HG03135 (cell line): ENCODE measurements at regions not wholly inside any gene's neighbourhood (a gene's known extent, or its start where the extent isn't known, plus 50 kb on each side); places are given as distances from the start of the nearest gene placed in this dataset.
A peak's percentile ranks its signal among the peaks of the same experiment; 100 is the strongest.
"Not testable (repeated sequence)": the region's sequence is repeated elsewhere in the genome, so short reads cannot be mapped to it uniquely, and the experiment has no call there.

Experiments
- ATAC-seq: cut with Tn5 transposase; IDR thresholded peaks from one replicate; pipeline ENCODE4 v1.9.1; 2021; ENCODE audit warnings: mild to moderate bottlenecking, moderate library complexity; ENCODE audit not compliant: unreplicated experiment

GRCh38 chr15:22258009-22258397 is 177.7 kb downstream of the OR4M2 start:
- ATAC-seq = no peak

GRCh38 chr15:22258398-22259150 is 178.2 kb downstream of the OR4M2 start:
- no peak for ATAC-seq

DNA sequence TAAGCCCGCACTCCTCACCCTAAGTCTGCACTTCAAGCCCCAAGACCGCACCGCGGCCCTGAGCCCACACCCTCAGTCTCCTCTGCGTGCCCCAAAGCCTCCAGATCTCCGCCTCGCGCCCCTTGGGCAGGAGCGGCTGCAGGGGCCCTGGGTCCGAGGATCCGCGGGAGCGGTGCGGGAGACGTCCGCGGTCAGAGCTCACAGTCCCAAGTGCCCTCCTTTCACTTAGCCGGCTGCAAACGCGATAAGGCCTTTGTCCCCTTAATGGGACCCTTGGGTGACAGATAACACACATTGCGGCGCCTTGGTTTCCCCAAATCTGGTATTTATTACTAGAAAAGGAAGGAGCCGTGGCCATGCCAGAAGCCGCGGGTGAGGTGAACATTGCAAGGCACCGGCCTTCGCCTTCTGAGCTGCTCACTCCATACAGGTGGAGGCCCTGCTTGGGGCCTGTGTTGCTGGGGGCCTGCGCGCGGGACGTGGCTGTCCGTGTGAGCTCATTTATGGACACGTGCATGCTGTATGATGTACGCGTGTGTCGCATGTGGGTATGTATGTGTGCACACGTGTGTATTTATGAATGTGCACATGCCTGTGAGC is 178.9 kb downstream of the OR4M2 start:
- not testable (repeated sequence) for ATAC-seq

DNA sequence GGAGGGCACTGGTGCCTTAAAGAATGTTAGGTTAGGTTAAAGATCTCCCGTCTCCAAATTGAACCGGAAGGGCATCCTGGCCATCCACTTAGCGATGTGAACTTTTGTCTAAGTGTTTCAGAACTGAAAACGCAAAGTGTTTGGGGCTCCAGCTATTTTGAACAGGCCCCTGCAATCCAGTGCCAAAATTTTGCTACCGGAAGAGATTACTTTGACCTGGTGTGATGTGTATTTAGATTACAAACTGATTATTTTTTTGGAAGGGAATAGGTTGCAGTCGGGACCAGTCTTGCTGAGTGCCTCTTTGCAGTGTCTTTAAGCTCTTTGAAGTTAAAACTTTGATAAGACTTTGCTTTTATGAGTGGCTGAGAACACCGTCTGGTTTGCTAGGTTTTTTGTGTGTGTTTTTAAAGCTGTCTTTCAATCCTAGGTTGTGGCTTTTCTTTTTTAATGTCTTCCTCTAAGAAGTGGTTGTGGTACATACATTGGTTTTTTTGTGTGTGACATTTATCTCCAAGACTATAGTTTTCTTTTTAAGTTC is 179.6 kb downstream of the OR4M2 start:
- ATAC-seq = no peak

DNA sequence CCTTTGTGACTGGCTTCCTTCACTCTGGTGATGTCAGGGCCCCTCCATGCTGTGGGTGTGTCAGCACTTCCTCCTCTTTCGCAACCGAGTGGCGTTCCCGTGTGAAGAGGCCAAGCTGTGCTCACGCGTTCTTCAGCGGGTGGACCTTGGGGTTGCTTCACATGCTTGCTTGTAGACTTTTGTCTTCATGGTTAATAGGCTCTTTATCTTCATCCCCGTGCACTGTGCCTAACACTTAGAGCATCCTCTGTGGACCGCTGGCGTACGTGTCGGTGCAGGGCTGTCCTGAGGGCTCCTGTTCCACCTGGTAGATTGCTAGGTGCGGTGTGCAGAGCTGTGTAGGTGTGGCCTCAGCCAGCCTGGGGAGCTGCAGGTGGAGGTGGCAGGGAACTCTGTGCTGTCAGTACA is 182.3 kb downstream of the OR4M2 start:
- ATAC-seq = no peak

GRCh38 chr15:22263738-22264137 is 183.4 kb downstream of the OR4M2 start:
- no peak for ATAC-seq

DNA sequence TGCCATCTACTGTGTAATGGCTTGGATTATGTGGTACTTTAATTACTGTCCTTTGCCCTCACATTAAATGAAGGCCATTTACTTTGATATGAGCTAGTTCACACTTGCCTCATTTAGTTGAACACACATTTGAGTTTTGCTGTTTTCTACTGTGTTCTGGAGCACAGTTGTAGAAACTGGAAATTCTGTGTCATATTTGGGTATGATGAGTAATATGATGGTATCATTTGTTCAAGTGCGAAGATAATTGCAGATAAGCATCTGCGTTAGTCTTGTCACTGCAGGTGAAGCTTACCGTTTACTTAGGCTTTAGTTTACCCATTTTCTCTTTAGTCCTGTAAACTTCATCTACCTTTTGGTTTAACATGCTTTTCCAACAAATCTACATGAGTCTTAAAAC is 183.9 kb downstream of the OR4M2 start:
- not testable (repeated sequence) for ATAC-seq

GRCh38 chr15:22265056-22265945 is 185.0 kb downstream of the OR4M2 start:
- ATAC-seq = no peak

DNA sequence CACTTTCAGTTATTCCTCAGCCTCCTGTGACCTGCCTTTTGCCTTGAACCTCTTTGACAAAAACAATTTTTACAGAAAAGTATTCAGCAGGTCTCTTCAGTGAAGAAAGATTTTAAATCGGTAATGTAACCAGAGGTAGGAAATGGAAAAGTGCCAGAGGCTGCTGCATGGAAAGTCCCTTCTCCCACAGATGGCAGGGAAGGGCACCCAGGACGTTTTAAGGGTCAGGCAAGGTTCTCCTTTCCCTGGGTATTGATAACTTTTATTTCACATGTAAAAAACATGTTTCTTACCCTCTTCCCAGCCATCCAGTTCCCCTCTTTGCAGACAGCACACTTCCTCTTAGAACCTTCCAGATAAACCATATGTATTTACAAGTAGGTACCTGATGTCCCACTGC is 185.6 kb downstream of the OR4M2 start:
- no peak for ATAC-seq

DNA sequence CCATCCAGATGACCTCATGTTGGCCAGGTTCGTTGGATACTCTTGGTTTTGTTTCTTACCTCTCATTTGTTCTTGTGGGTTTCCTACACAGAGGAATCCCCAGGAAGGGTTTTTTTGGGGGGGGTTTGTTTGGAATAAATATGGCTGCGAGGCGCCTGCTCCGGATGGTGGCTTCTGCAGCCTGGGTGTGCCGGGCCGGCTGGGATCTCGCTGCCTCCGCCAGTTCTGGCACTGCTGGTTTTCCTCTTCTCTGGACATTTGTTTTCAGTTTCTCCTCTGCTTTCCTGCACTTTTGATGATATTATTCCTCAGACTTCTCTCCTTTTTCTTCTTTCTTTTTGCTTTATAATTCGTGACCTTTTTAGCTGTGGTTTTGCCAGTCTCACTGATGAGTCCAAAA is 187.4 kb downstream of the OR4M2 start:
- ATAC-seq = no peak

- ATAC-seq = not testable (repeated sequence)
These were observed 187.9 kb downstream of the OR4M2 start for GRCh38 chr15:22268201-22268600.

GRCh38 chr15:22268654-22269053 is 188.3 kb downstream of the OR4M2 start:
- ATAC-seq = not testable (repeated sequence)

DNA sequence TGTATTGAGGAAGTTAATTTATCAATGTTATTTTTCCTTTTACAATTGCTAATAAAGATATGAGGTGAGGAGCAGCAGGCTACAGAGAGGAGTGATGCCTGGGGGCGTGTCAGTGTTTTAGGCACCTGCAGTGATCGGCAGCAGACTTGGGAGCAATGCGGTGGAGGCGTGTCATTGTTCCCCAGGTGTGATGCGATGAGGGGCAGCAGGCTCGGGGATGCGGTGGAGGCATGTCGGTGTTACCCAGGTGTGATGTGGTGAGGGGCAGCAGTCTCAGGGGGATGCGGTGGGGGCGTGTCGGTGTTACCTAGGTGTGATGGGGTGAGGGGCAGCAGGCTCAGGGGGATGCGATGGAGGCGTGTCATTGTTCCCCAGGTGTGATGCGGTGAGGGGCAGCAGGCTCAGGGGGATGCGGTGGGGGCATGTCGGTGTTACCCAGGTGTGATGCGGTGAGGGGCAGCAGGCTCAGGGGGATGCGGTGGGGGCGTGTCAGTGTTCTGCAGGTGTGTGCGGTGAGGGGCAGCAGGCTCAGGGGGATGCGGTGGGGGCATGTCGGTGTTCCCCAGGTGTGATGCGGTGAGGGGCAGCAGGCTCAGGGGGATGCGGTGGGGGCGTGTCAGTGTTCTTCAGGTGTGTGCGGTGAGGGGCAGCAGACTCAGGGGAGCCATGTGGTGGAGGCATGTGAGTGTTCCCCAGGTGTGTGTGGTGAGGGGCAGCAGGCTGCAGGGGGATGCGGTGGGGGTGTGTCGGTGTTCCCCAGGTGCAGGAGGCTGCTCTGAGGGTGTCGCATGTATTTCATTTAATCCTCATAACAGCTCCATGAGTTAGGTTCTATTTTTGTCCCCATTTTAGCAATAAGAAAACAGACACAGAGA is 186.2 kb upstream of the GOLGA6L22 start:
- not testable (repeated sequence) for ATAC-seq

DNA sequence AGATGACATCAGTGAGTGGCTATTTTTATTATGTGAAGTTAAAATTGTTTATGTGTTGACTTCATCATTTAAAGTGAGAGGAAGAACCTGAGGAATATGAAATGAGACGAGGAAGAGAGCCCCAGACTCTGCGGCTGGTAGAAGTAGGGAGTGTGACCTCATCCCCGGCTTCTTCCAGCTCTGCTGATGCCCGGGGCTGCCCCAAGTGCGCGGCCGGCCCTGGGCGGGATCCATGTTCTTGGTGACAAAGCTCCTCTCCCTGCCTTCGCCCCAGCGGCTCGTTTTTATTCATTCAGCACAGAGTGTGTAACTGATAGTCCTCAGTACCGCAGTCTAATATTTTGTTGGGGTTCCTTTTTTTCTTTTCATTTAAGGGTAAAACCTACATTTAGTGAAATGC is 185.5 kb upstream of the GOLGA6L22 start:
- ATAC-seq = not testable (repeated sequence)

GRCh38 chr15:22274376-22274775 is 184.3 kb upstream of the GOLGA6L22 start:
- ATAC-seq = not testable (repeated sequence)

DNA sequence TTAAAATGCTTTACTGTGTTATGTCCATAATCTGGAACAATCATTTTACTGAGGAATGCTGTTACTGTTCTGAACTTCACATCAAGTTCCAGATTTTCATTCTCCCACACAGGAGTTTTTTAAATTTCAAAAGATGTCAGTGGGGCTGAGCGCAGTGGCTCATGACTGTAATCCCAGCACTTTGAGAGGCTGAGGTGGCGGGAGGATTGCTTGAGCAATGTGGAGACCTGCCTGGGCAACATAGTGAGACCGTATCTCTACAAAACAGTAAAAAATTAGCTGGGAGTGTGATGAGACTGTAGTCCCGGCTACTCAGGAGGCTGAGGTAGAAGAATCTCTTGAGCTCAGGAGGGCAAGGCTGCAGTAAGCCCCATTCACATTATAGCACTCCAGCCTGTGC is 177.9 kb upstream of the GOLGA6L22 start:
- ATAC-seq = not testable (repeated sequence)

- peak; percentile 59 for ATAC-seq
These were observed 175.7 kb upstream of the GOLGA6L22 start for GRCh38 chr15:22282794-22283533.

DNA sequence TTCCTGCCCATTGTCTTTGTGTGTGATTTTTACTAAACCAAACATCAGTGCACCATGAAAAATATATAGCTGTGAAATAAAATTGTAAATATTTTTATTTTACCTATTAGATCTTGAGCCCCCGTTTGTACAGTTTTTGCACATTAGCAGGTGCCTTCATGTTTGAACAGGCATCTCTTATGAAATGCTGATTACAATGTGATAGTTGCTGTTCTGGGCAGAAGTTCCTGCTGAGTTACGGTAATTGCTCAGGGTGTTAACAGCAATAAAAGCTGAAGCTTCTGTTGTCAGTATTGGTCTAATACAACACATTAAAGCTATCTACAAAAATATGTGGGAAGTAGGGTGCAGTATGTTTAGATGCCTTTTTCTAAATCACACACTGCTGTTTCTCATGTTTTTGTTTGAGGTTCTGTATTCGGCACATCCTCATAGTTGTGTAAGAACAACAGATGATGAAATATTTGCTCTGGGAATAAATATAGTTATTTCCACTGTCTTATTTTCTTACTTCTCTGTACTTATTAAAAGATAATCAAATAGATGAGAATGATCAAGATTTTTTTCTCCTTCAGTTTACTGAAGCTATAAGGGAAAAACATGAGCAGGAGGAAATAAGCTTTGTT is 173.8 kb upstream of the GOLGA6L22 start:
- ATAC-seq = not testable (repeated sequence)

GRCh38 chr15:22291054-22291453 is 167.6 kb upstream of the GOLGA6L22 start:
- ATAC-seq = not testable (repeated sequence)
